Right atrium auricular region (tissue), 2 donors: ENCODE measurements at regions not wholly inside any gene's neighbourhood (a gene's known extent, or its start where the extent isn't known, plus 50 kb on each side); places are given as distances from the start of the nearest gene placed in this dataset.

ENCODE experiments used
- DNase-seq: peaks from one replicate; pipeline ENCODE4 v3.0.0-alpha.2; 2019; ENCODE audit warnings: low spot score
- H3K27ac ChIP-seq, 2 donors: fragments of 200-600 bp; sonication (generic); 1 replicate in 1 of 2; 2 replicates in 1 of 2; pipeline ENCODE4 v1.5.1; 2016 to 2019
- H3K27me3 ChIP-seq, 2 donors: fragments of 200-600 bp; sonication (generic); one replicate each; pipeline versions ENCODE4 v1.5.1 to v1.6.0; 2017 to 2019
- H3K36me3 ChIP-seq: fragments of 200-600 bp; sonication (generic); one replicate; pipeline ENCODE4 v1.5.1; 2016
- H3K4me1 ChIP-seq, 2 donors: fragments of 200-600 bp; sonication (generic); one replicate each; pipeline versions ENCODE4 v1.5.1 to v1.6.0; 2017 to 2019
- H3K4me3 ChIP-seq, 2 donors: fragments of 200-600 bp; sonication (generic); 1 replicate in 1 of 2; 2 replicates in 1 of 2; pipeline ENCODE4 v1.5.1; 2017 to 2019; ENCODE audit warnings: mild to moderate bottlenecking in 1 of 2, moderate library complexity in 1 of 2
- H3K9me3 ChIP-seq, 2 donors: fragments of 200-600 bp; sonication (generic); one replicate each; pipeline ENCODE4 v1.5.1; 2019
- CTCF ChIP-seq, 2 donors: fragments of 200-600 bp; sonication (generic); IDR thresholded peaks; one replicate each; pipeline ENCODE4 v1.5.1; 2019; ENCODE audit warnings: antibody characterized with exemption in 2 of 2

GRCh38 chr10:78577712-78578111, 491.1 kb upstream of the ZMIZ1 start:
- Histone ChIP-seq H3K27ac (no peak overlapping the region), H3K9me3 (no peaks in the 10 kb centered on the region), H3K4me3 (no peak overlapping the region), H3K27me3 (no peaks in the 10 kb centered on the region), H3K36me3 (no peaks in the 10 kb centered on the region), H3K4me1 (peaks cover 0 to 21% of the 10 kb centered on the region in 2 donors)
- TF ChIP-seq CTCF (IDR thresholded peaks at IDR 0.05): no peak
- DNase-seq: no peak

- no peak overlapping the region for H3K27ac ChIP-seq
- no peaks in the 10 kb centered on the region for H3K9me3 ChIP-seq
- DNase-seq: no peak
- no peaks in the 10 kb centered on the region for H3K36me3 ChIP-seq
- peaks cover 0 to 20% of the 10 kb centered on the region in 2 donors for H3K4me1 ChIP-seq
- H3K4me3 ChIP-seq: no peak overlapping the region
- no peak for TF ChIP-seq CTCF (IDR thresholded peaks at IDR 0.05)
- H3K27me3 ChIP-seq: no peaks in the 10 kb centered on the region
Measured at GRCh38 chr10:78578929-78579328, 489.8 kb upstream of the ZMIZ1 start.

- Histone ChIP-seq H3K9me3 (no peaks in the 10 kb centered on the region), H3K27ac (peak overlapping the region in 1 of 2 donors; percentile 16), H3K4me1 (peaks cover 0 to 26% of the 10 kb centered on the region in 2 donors), H3K27me3 (no peaks in the 10 kb centered on the region), H3K36me3 (no peaks in the 10 kb centered on the region), H3K4me3 (no peak overlapping the region)
- no peak for DNase-seq
- no peak for TF ChIP-seq CTCF (IDR thresholded peaks at IDR 0.05)
Measured at GRCh38 chr10:78579576-78579975, 489.2 kb upstream of the ZMIZ1 start.

GRCh38 chr10:78579995-78580394, 488.8 kb upstream of the ZMIZ1 start:
- Histone ChIP-seq H3K4me3 (no peak overlapping the region), H3K9me3 (no peaks in the 10 kb centered on the region), H3K4me1 (peaks cover 0 to 30% of the 10 kb centered on the region in 2 donors), H3K27ac (peak overlapping the region in 1 of 2 donors; percentile 16), H3K27me3 (no peaks in the 10 kb centered on the region), H3K36me3 (no peaks in the 10 kb centered on the region)
- peak; percentile 72 for DNase-seq
- no peak for TF ChIP-seq CTCF (IDR thresholded peaks at IDR 0.05)

GRCh38 chr10:78581133-78581694, 487.6 kb upstream of the ZMIZ1 start:
- H3K27me3 ChIP-seq: no peaks in the 10 kb centered on the region
- no peaks in the 10 kb centered on the region for H3K9me3 ChIP-seq
- H3K27ac ChIP-seq: no peak overlapping the region
- peaks cover 0 to 20% of the 10 kb centered on the region in 2 donors for H3K4me1 ChIP-seq
- H3K4me3 ChIP-seq: no peak overlapping the region
- no peak for DNase-seq
- H3K36me3 ChIP-seq: no peaks in the 10 kb centered on the region
- TF ChIP-seq CTCF (IDR thresholded peaks at IDR 0.05): no peak

GRCh38 chr10:78582540-78582939, 486.2 kb upstream of the ZMIZ1 start:
- no peak overlapping the region for H3K4me3 ChIP-seq
- H3K27me3 ChIP-seq: no peaks in the 10 kb centered on the region
- H3K36me3 ChIP-seq: no peaks in the 10 kb centered on the region
- H3K27ac ChIP-seq: no peak overlapping the region
- H3K9me3 ChIP-seq: no peaks in the 10 kb centered on the region
- no peak for DNase-seq
- peaks cover 0 to 22% of the 10 kb centered on the region in 2 donors for H3K4me1 ChIP-seq
- no peak for TF ChIP-seq CTCF (IDR thresholded peaks at IDR 0.05)
